Spinal cord (tissue), 9 donors: ENCODE measurements at regions not wholly inside any gene's neighbourhood (a gene's known extent, or its start where the extent isn't known, plus 50 kb on each side); places are given as distances from the start of the nearest gene placed in this dataset.

Source experiments
- DNase-seq, 6 donors: peaks; one replicate each; pipeline versions ENCODE4 v3.0.0 to v3.0.0-alpha.2; 2013 to 2015; ENCODE audit warnings: low spot score in 6 of 6, low read depth in 4 of 6
- H3K27ac ChIP-seq: one replicate; pipeline ENCODE4 v1.5.1; 2013; ENCODE audit warnings: low read depth, low read length, control low read depth
- H3K27me3 ChIP-seq: one replicate; pipeline ENCODE4 v1.6.1; 2013; ENCODE audit warnings: low read length; ENCODE audit not compliant: control insufficient read depth, insufficient read depth
- H3K36me3 ChIP-seq: one replicate; pipeline ENCODE4 v1.6.1; 2013; ENCODE audit warnings: low read length; ENCODE audit not compliant: control insufficient read depth, insufficient read depth
- H3K4me1 ChIP-seq: one replicate; pipeline ENCODE4 v1.6.1; 2013; ENCODE audit warnings: low read length; ENCODE audit not compliant: control insufficient read depth, insufficient read depth
- H3K4me3 ChIP-seq: one replicate; pipeline ENCODE4 v1.5.1; 2013; ENCODE audit warnings: low read depth, low read length, control low read depth
- H3K9me3 ChIP-seq: one replicate; pipeline ENCODE4 v1.6.1; 2013; ENCODE audit warnings: low read length; ENCODE audit not compliant: control insufficient read depth, insufficient read depth
- WGBS: methylation state at CpG from one replicate; pipeline ENCODE4 v1.1.5; 2013; ENCODE audit warnings: missing lambda C conversion rate; ENCODE audit not compliant: insufficient coverage; 5-methylcytosine and 5-hydroxymethylcytosine counted together
- donor health status: healthy.

DNA sequence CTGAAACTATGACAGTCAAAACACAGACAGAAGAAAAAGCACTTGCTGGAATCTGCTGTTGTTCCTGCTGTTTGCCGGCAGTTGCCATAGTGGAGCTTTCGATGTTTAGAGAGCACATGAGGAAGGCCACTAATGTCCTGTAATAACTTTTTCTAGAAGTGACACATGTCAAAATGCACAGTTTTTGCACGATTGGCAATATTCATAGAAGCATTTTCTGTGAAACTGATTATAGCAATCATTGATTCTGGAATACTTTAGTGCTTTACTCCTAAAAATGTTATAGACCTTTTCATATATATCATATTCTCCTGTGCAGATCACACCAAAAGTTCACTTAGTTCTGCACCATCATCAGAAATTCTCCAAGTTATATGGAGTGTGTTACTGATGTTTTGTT is 407.0 kb upstream of the SOX9 start:
- WGBS = 40% methylated on average over 1 of the region's 3 CpGs
- Histone ChIP-seq H3K4me3 (no peak overlapping the region), H3K4me1 (no peaks in the 10 kb centered on the region), H3K27me3 (no peaks in the 10 kb centered on the region), H3K27ac (no peak overlapping the region), H3K36me3 (no peaks in the 10 kb centered on the region), H3K9me3 (peaks cover 6% of the 10 kb centered on the region)
- peak in 1 of 6 donors; percentile 16 for DNase-seq

DNA sequence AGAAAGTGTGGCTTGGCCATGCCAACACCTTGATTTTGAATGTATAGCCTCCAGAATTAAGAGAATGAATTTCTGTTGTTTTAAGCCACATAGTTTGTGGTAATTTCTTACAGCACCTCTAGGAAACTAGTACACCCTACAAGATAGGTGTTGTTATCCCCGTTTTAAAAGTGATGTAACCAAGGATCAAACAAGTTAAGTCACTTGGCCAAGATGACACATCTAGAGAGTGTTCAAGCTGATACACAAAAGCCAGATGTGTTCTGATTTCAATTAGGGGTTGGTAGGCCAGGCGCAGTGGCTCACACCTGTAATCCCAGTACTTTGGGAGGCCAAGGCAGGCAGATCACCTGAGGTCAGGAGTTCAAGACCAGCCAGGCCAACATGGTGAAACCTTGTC is 396.5 kb upstream of the SOX9 start:
- H3K4me3 ChIP-seq = no peak overlapping the region
- no peaks in the 10 kb centered on the region for H3K36me3 ChIP-seq
- no peak overlapping the region for H3K27ac ChIP-seq
- 100% methylated on average over 2 of the region's 2 CpGs for WGBS
- no peak for DNase-seq
- no peaks in the 10 kb centered on the region for H3K4me1 ChIP-seq
- H3K27me3 ChIP-seq = no peaks in the 10 kb centered on the region
- no peaks in the 10 kb centered on the region for H3K9me3 ChIP-seq

GRCh38 chr17:71725811-71726210 is 395.0 kb upstream of the SOX9 start:
- Histone ChIP-seq H3K4me3 (no peak overlapping the region), H3K27ac (no peak overlapping the region), H3K27me3 (no peaks in the 10 kb centered on the region), H3K36me3 (no peaks in the 10 kb centered on the region), H3K4me1 (no peaks in the 10 kb centered on the region), H3K9me3 (no peaks in the 10 kb centered on the region)
- no CpG with 5 or more reads among the region's 3 CpGs for WGBS
- peak in 1 of 6 donors; percentile 55 for DNase-seq

DNA sequence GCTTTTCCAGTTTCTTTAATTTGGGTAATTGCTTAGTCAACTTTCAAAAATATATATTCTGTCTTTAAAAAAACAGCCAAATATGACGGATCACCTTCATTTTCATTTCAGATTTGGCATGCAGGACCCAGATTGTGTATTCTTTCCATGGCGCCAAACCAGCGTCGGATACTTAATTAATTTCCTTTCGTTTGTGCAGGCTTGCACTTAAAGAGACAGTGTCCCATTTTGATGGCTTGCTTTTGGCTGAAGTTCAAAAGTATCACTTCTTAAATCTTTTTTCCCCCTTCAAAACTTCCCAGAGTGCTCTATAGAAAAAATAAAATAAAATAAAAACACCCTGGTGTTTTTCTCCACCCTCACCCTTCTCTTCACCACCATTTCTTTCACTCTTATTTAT is 394.5 kb upstream of the SOX9 start:
- Histone ChIP-seq H3K4me1 (no peaks in the 10 kb centered on the region), H3K9me3 (no peaks in the 10 kb centered on the region), H3K27ac (no peak overlapping the region), H3K27me3 (no peaks in the 10 kb centered on the region), H3K36me3 (no peaks in the 10 kb centered on the region), H3K4me3 (peak overlapping the region; percentile 3)
- peak in 2 of 6 donors; percentile 57 to 77 for DNase-seq
- WGBS = 9% methylated on average over 5 of the region's 5 CpGs

GRCh38 chr17:71727292-71727691 is 393.5 kb upstream of the SOX9 start:
- Histone ChIP-seq H3K4me3 (no peak overlapping the region), H3K4me1 (no peaks in the 10 kb centered on the region)
- 100% methylated on average over 1 of the region's 5 CpGs for WGBS

DNA sequence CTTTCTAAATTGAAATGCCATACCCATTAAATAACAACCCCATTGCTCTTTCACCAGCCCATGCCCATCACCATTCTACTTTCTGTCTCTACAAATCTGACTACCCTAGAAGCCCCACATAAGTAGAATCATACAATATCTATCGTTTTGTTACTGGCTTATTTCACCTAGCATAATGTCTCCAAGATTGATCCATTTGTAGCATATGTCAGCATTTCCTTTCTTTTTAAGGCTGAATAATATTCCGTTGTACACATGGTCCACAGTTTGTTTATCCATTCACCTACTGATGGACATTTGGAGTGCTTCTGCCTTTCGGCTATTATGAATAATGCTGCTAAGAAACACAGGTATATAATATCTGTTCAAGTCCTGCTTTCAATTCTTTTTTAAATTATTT is 393.1 kb upstream of the SOX9 start:
- H3K36me3 ChIP-seq = no peaks in the 10 kb centered on the region
- H3K4me1 ChIP-seq = no peaks in the 10 kb centered on the region
- no peaks in the 10 kb centered on the region for H3K27me3 ChIP-seq
- WGBS = 100% methylated on average over 1 of the region's 3 CpGs
- no peak overlapping the region for H3K27ac ChIP-seq
- no peak overlapping the region for H3K4me3 ChIP-seq
- no peaks in the 10 kb centered on the region for H3K9me3 ChIP-seq
- DNase-seq = no peak

More at GRCh38 chr17:71727292-71727691, 393.5 kb upstream of the SOX9 start:
- no peak overlapping the region for H3K27ac ChIP-seq
- no peak for DNase-seq
- no peaks in the 10 kb centered on the region for H3K9me3 ChIP-seq
- no peaks in the 10 kb centered on the region for H3K27me3 ChIP-seq
- no peaks in the 10 kb centered on the region for H3K36me3 ChIP-seq

DNA sequence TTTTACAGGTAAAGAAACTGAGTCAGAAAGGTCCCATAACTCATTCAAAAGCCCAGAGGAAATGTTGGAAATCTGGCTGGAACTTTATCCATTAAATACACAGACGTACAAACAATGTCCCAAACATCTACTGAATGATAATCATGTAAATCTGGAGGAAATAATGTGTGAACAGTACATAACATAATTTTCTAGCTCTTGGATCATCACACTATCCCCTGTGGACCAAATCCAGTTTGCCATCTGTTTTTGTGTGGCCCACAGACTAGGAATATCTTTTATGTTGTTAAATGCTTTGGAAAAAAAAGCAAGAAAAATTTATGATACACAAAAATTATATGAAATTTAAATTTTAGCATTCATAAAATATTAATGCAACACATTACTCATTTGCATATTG is 389.9 kb upstream of the SOX9 start:
- no CpG with 5 or more reads among the region's 1 CpG for WGBS
- no peaks in the 10 kb centered on the region for H3K9me3 ChIP-seq
- no peak overlapping the region for H3K27ac ChIP-seq
- no peaks in the 10 kb centered on the region for H3K4me1 ChIP-seq
- no peaks in the 10 kb centered on the region for H3K36me3 ChIP-seq
- no peaks in the 10 kb centered on the region for H3K27me3 ChIP-seq
- peak in 1 of 6 donors; percentile 86 for DNase-seq
- no peak overlapping the region for H3K4me3 ChIP-seq

GRCh38 chr17:71735893-71736292 is 384.9 kb upstream of the SOX9 start:
- H3K9me3 ChIP-seq = no peaks in the 10 kb centered on the region
- WGBS = 100% methylated on average over 1 of the region's 4 CpGs
- H3K27me3 ChIP-seq = no peaks in the 10 kb centered on the region
- no peaks in the 10 kb centered on the region for H3K4me1 ChIP-seq
- no peaks in the 10 kb centered on the region for H3K36me3 ChIP-seq
- no peak for DNase-seq
- no peak overlapping the region for H3K27ac ChIP-seq
- H3K4me3 ChIP-seq = no peak overlapping the region

GRCh38 chr17:71740866-71741265 is 380.0 kb upstream of the SOX9 start:
- 58% methylated on average over 3 of the region's 3 CpGs for WGBS
- Histone ChIP-seq H3K27ac (no peak overlapping the region), H3K4me1 (no peaks in the 10 kb centered on the region), H3K27me3 (no peaks in the 10 kb centered on the region), H3K36me3 (no peaks in the 10 kb centered on the region), H3K4me3 (no peak overlapping the region), H3K9me3 (no peaks in the 10 kb centered on the region)
- DNase-seq = no peak

- H3K27ac ChIP-seq = no peak overlapping the region
- no peaks in the 10 kb centered on the region for H3K4me1 ChIP-seq
- no peaks in the 10 kb centered on the region for H3K9me3 ChIP-seq
- H3K36me3 ChIP-seq = no peaks in the 10 kb centered on the region
- no peaks in the 10 kb centered on the region for H3K27me3 ChIP-seq
- no peak for DNase-seq
- no peak overlapping the region for H3K4me3 ChIP-seq
Measured at GRCh38 chr17:71741836-71742235, 379.0 kb upstream of the SOX9 start.
